ENCODE measurements at regions not wholly inside any gene's neighbourhood (a gene's known extent, or its start where the extent isn't known, plus 50 kb on each side); places are given as distances from the start of the nearest gene placed in this dataset.

DNA sequence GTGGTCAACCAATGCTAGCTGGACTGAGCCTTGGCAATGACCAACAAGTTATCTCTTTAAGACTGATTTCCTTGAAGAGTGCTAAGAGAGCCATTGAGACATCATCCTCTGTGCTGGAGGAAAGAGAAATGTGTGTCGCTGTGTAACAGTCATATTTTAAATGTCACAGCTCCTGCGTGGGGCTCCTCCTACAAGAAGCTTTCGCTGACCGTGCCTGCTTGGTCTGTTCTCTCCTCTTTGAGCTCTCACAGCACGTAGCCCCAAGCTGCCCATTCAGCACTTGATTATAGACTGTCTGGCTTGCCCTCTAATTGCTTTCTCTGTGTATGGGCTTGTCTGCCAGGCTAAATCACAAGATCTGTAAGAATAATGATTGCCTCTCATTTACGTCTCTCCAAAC, 221.3 kb downstream of the FOXD2 start:
- peak; percentile 0 for DNase-seq
- no peak overlapping the region for H3K27ac ChIP-seq
- H3K4me1 ChIP-seq: no peaks in the 10 kb centered on the region
- TF ChIP-seq POLR2A (IDR thresholded peaks at IDR 0.05): no peak
- no peak for TF ChIP-seq CTCF (IDR thresholded peaks at IDR 0.05)
- no peaks in the 10 kb centered on the region for H3K9me3 ChIP-seq
- H3K36me3 ChIP-seq (ENCODE audit: low read depth, missing control alignments): no peaks in the 10 kb centered on the region
- intact Hi-C loops (cut with DNase I; ENCODE audit: low total_unique reads): no loop called here
- WGBS, 2 donors: 70 to 71% methylated on average over 6 of the region's 6 CpGs
- no peak overlapping the region for H3K4me3 ChIP-seq
- no peaks in the 10 kb centered on the region for H3K27me3 ChIP-seq

- H3K4me1 ChIP-seq: no peaks in the 10 kb centered on the region
- peak; percentile 2 for DNase-seq
- H3K27me3 ChIP-seq: no peaks in the 10 kb centered on the region
- H3K4me3 ChIP-seq: no peak overlapping the region
- intact Hi-C loops (cut with DNase I; ENCODE audit: low total_unique reads): no loop called here
- WGBS, 2 donors: 52 to 67% methylated on average over 1 of the region's 1 CpG
- H3K36me3 ChIP-seq (ENCODE audit: low read depth, missing control alignments): no peaks in the 10 kb centered on the region
- TF ChIP-seq POLR2A (IDR thresholded peaks at IDR 0.05) (no peak), CTCF (IDR thresholded peaks at IDR 0.05) (no peak)
- no peak overlapping the region for H3K27ac ChIP-seq
- no peaks in the 10 kb centered on the region for H3K9me3 ChIP-seq
Measured at GRCh38 chr1:47660622-47661021, 222.8 kb downstream of the FOXD2 start.

DNA sequence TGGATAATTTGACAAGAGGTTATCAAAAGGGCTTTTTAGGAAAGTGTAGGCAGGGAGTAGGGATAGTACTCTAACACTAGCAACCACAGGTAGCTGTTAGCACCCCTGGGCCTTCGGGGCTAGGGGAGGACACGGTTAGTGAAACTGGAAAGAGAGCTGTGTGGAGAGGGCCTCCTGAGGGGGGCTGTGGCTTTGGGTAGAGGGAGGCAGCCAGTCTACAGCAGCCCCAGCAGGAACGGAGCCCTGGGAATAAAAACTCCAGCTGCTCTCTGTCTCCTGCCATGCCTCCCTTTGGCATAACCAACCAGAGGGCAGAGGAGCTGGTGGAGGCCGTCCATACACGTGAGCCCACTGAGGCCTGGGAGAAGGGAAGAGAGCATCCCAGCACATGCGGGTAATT, 223.2 kb downstream of the FOXD2 start:
- no peak overlapping the region for H3K4me3 ChIP-seq
- 82 to 83% methylated on average over 6 of the region's 6 CpGs for WGBS, 2 donors
- no peak overlapping the region for H3K27ac ChIP-seq
- H3K36me3 ChIP-seq (ENCODE audit: low read depth, missing control alignments): no peaks in the 10 kb centered on the region
- DNase-seq: no peak
- no peaks in the 10 kb centered on the region for H3K9me3 ChIP-seq
- no peaks in the 10 kb centered on the region for H3K4me1 ChIP-seq
- no peaks in the 10 kb centered on the region for H3K27me3 ChIP-seq
- intact Hi-C loops (cut with DNase I; ENCODE audit: low total_unique reads): no loop called here
- TF ChIP-seq CTCF (IDR thresholded peaks at IDR 0.05) (no peak), POLR2A (IDR thresholded peaks at IDR 0.05) (no peak)

GRCh38 chr1:47662068-47662467, 224.2 kb downstream of the FOXD2 start:
- DNase-seq: no peak
- H3K27me3 ChIP-seq: no peaks in the 10 kb centered on the region
- H3K27ac ChIP-seq: no peak overlapping the region
- no peaks in the 10 kb centered on the region for H3K36me3 ChIP-seq (ENCODE audit: low read depth, missing control alignments)
- H3K4me1 ChIP-seq: no peaks in the 10 kb centered on the region
- H3K9me3 ChIP-seq: no peaks in the 10 kb centered on the region
- TF ChIP-seq POLR2A (IDR thresholded peaks at IDR 0.05) (no peak), CTCF (IDR thresholded peaks at IDR 0.05) (no peak)
- H3K4me3 ChIP-seq: no peak overlapping the region
- 91 to 100% methylated on average over 3 of the region's 3 CpGs for WGBS, 2 donors
- intact Hi-C loops (cut with DNase I; ENCODE audit: low total_unique reads): no loop called here

GRCh38 chr1:47663286-47663685, 225.4 kb downstream of the FOXD2 start:
- intact Hi-C loops (cut with DNase I; ENCODE audit: low total_unique reads): no loop called here

More at GRCh38 chr1:47663286-47663685, 225.4 kb downstream of the FOXD2 start:
- Histone ChIP-seq H3K27ac (no peak overlapping the region), H3K27me3 (no peaks in the 10 kb centered on the region), H3K4me1 (no peaks in the 10 kb centered on the region), H3K36me3 (ENCODE audit: low read depth, missing control alignments) (no peaks in the 10 kb centered on the region), H3K4me3 (no peak overlapping the region), H3K9me3 (no peaks in the 10 kb centered on the region)
- DNase-seq: peak; percentile 1
- no peak for TF ChIP-seq CTCF (IDR thresholded peaks at IDR 0.05)
- TF ChIP-seq POLR2A (IDR thresholded peaks at IDR 0.05): no peak
- WGBS, 2 donors: 83 to 96% methylated on average over 6 of the region's 6 CpGs
